HG02938 (cell line): ENCODE measurements at regions not wholly inside any gene's neighbourhood (a gene's known extent, or its start where the extent isn't known, plus 50 kb on each side); places are given as distances from the start of the nearest gene placed in this dataset.

ENCODE experiments used
- ATAC-seq: cut with Tn5 transposase; IDR thresholded peaks from one replicate; pipeline ENCODE4 v1.9.1; 2021; ENCODE audit warnings: mild to moderate bottlenecking, moderate library complexity; ENCODE audit not compliant: unreplicated experiment

GRCh38 chr7:19239951-19240350 is 94.7 kb upstream of the FERD3L start:
- no peak for ATAC-seq

- ATAC-seq: no peak
Measured at GRCh38 chr7:19235680-19236079, 90.5 kb upstream of the FERD3L start.

GRCh38 chr7:19224951-19225350 is 79.7 kb upstream of the FERD3L start:
- ATAC-seq: no peak

GRCh38 chr7:19215412-19215811 is 70.2 kb upstream of the FERD3L start:
- no peak for ATAC-seq

- no peak for ATAC-seq
Measured at GRCh38 chr7:19213746-19214145, 68.5 kb upstream of the FERD3L start.

GRCh38 chr7:19210893-19211413 is 65.7 kb upstream of the FERD3L start:
- ATAC-seq: no peak

- ATAC-seq: no peak
Measured at GRCh38 chr7:19209166-19209696, 64.0 kb upstream of the FERD3L start.

GRCh38 chr7:19206721-19207120 is 61.5 kb upstream of the FERD3L start:
- no peak for ATAC-seq

- ATAC-seq: no peak
Measured at GRCh38 chr7:19203686-19204085, 58.5 kb upstream of the FERD3L start.

- no peak for ATAC-seq
Measured at GRCh38 chr7:19202599-19202998, 57.4 kb upstream of the FERD3L start.
